ENCODE measurements at regions not wholly inside any gene's neighbourhood (a gene's known extent, or its start where the extent isn't known, plus 50 kb on each side); places are given as distances from the start of the nearest gene placed in this dataset.

DNA sequence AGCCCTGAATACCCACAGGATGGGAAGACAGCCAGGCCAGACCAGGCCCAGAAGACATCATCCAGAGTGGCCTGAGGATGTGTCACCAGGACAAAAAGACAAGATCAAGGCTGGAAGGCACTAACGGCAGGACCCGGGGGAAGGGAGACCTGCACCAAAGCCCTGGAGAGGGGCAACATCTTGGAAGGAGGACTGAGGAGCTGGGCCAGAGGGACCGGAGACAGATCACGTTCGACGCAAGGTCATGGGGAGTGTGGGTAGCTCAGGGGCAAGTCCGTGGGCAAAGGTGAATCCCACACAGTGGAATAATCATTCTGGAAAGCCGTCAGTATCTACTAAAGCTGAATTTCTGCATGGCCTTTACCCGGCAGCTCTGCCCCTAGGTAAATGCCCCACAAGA is 478.6 kb downstream of the MATN1 start:
- H3K27ac Mint-ChIP-seq (ENCODE audit: unreplicated experiment) = no peak overlapping the region
- no peaks in the 10 kb centered on the region for H3K27me3 Mint-ChIP-seq (ENCODE audit: unreplicated experiment)
- TF ChIP-seq, protein P1, sequence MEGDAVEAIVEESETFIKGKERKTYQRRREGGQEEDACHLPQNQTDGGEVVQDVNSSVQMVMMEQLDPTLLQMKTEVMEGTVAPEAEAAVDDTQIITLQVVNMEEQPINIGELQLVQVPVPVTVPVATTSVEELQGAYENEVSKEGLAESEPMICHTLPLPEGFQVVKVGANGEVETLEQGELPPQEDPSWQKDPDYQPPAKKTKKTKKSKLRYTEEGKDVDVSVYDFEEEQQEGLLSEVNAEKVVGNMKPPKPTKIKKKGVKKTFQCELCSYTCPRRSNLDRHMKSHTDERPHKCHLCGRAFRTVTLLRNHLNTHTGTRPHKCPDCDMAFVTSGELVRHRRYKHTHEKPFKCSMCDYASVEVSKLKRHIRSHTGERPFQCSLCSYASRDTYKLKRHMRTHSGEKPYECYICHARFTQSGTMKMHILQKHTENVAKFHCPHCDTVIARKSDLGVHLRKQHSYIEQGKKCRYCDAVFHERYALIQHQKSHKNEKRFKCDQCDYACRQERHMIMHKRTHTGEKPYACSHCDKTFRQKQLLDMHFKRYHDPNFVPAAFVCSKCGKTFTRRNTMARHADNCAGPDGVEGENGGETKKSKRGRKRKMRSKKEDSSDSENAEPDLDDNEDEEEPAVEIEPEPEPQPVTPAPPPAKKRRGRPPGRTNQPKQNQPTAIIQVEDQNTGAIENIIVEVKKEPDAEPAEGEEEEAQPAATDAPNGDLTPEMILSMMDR (IDR thresholded peaks at IDR 0.05; ENCODE audit: unreplicated experiment) = no peak
- no peak for DNase-seq (ENCODE audit: low spot score)
- peaks cover 22% of the 10 kb centered on the region for H3K4me1 Mint-ChIP-seq (ENCODE audit: unreplicated experiment)
- H3K36me3 Mint-ChIP-seq (ENCODE audit: low read depth, unreplicated experiment) = no peaks in the 10 kb centered on the region
- H3K4me3 Mint-ChIP-seq (ENCODE audit: unreplicated experiment) = no peak overlapping the region
- H3K9me3 Mint-ChIP-seq (ENCODE audit: unreplicated experiment) = no peaks in the 10 kb centered on the region

DNA sequence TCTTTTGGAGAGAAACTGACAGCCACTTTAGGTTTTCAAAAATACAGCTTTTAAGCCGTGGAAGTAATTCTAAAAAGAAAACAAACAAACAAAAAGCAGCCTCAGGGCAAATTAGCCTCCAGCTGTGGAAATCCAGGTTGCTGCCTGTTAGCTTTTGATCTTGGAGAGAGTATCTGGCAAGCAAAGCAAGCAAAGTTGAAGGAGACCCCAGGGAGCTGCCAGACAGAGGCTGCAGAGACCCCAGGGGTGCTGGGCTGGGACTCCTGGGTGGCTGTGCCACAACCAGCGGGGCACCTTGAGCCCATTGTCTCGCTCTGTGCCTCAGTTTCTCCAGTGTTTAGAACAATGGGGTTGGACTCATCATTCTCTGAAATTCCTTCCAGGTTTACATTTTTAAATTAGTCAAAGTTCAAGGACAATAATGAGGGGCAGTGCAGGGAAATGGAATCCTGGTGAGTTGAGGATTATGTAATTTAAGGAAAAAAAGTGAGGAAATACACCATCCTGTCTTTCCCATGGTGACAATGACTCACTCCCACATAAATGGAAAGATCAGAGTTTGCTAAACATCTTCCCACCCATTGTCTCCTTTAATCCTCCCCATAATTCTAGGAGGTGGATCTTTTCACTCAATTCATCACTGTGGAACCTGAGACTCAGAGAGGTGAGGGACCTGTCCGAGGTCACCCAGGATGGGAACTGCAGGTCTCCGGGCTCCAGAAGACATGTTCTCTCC is 480.5 kb downstream of the MATN1 start:
- H3K36me3 Mint-ChIP-seq (ENCODE audit: low read depth, unreplicated experiment) = no peaks in the 10 kb centered on the region
- H3K9me3 Mint-ChIP-seq (ENCODE audit: unreplicated experiment) = no peaks in the 10 kb centered on the region
- H3K4me1 Mint-ChIP-seq (ENCODE audit: unreplicated experiment) = peaks cover 22% of the 10 kb centered on the region
- H3K4me3 Mint-ChIP-seq (ENCODE audit: unreplicated experiment) = no peak overlapping the region
- no peak for DNase-seq (ENCODE audit: low spot score)
- TF ChIP-seq, protein P1 (IDR thresholded peaks at IDR 0.05; ENCODE audit: unreplicated experiment) = no peak
- H3K27ac Mint-ChIP-seq (ENCODE audit: unreplicated experiment) = no peak overlapping the region
- H3K27me3 Mint-ChIP-seq (ENCODE audit: unreplicated experiment) = no peaks in the 10 kb centered on the region

DNA sequence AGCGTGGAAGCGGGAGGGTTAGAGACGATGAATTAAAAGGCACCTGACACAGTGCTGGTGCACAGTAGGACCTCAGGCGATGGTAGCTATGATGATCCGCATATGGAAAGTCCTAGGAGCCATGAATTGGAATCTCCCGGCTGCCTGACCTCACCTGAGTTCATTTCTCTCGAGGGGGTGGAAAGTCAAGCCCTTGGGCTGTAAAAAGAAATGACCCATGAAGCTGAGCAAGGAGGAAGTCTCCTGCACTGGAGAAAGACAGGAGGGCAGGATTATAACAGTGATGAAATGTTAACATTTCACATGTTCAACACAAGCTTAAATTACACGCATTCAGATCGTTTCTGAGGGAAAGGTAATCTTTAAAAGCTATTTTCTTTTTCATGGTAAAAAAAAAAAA is 481.2 kb downstream of the MATN1 start:
- no peaks in the 10 kb centered on the region for H3K9me3 Mint-ChIP-seq (ENCODE audit: unreplicated experiment)
- DNase-seq (ENCODE audit: low spot score) = no peak
- H3K27me3 Mint-ChIP-seq (ENCODE audit: unreplicated experiment) = no peaks in the 10 kb centered on the region
- H3K4me1 Mint-ChIP-seq (ENCODE audit: unreplicated experiment) = peaks cover 22% of the 10 kb centered on the region
- H3K4me3 Mint-ChIP-seq (ENCODE audit: unreplicated experiment) = no peak overlapping the region
- H3K27ac Mint-ChIP-seq (ENCODE audit: unreplicated experiment) = no peak overlapping the region
- TF ChIP-seq, protein P1 (IDR thresholded peaks at IDR 0.05; ENCODE audit: unreplicated experiment) = no peak
- H3K36me3 Mint-ChIP-seq (ENCODE audit: low read depth, unreplicated experiment) = no peaks in the 10 kb centered on the region

DNA sequence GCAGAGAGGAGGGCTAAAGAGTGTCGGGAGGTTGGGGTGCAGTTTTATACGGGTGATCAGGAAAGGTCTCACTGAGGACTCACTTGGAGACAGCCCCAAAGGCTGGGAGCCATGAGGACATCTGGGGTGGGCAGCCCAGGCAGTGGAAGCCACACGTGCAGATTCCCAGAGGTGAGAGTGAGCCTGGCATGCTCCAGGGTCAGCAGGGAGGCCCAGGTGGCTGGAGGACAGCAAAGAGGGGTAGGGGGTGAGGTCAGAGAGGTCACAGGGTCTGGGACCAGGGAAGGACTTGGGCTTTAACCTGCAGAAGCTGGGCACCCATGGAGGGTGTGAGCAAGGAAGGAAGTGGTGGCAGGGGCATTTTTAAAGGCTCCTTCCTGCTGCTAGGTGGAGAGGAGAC is 481.7 kb downstream of the MATN1 start:
- no peak for DNase-seq (ENCODE audit: low spot score)
- Mint-ChIP-seq H3K27me3 (ENCODE audit: unreplicated experiment) (no peaks in the 10 kb centered on the region), H3K4me1 (ENCODE audit: unreplicated experiment) (peaks cover 22% of the 10 kb centered on the region), H3K4me3 (ENCODE audit: unreplicated experiment) (no peak overlapping the region), H3K27ac (ENCODE audit: unreplicated experiment) (no peak overlapping the region), H3K36me3 (ENCODE audit: low read depth, unreplicated experiment) (no peaks in the 10 kb centered on the region), H3K9me3 (ENCODE audit: unreplicated experiment) (no peaks in the 10 kb centered on the region)
- TF ChIP-seq, protein P1 (IDR thresholded peaks at IDR 0.05; ENCODE audit: unreplicated experiment) = no peak

DNA sequence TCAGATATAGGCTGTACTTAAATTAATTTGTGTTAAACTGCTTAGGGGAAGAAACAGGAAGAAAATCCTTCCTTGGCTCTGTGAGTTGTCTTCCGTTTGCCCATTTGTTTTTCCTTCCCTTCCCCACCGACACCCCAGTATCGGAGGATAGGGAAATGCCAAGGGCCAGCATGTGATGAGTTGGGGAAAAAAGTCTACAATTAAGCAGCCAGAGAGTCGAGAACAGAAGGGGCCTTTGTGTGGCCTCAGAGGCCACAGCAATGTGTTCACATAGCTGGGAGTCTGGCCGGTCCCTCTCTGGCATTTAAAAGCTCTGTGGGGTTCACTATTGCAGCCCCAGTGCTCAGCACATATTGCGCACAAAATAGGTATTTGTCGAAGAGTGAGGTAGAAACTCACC is 489.3 kb downstream of the MATN1 start:
- TF ChIP-seq, protein P1 (IDR thresholded peaks at IDR 0.05; ENCODE audit: unreplicated experiment) = no peak
- H3K27me3 Mint-ChIP-seq (ENCODE audit: unreplicated experiment) = peaks cover 3% of the 10 kb centered on the region
- H3K27ac Mint-ChIP-seq (ENCODE audit: unreplicated experiment) = no peak overlapping the region
- no peak overlapping the region for H3K4me3 Mint-ChIP-seq (ENCODE audit: unreplicated experiment)
- no peaks in the 10 kb centered on the region for H3K9me3 Mint-ChIP-seq (ENCODE audit: unreplicated experiment)
- H3K4me1 Mint-ChIP-seq (ENCODE audit: unreplicated experiment) = peaks cover 7% of the 10 kb centered on the region
- DNase-seq (ENCODE audit: low spot score) = no peak
- no peaks in the 10 kb centered on the region for H3K36me3 Mint-ChIP-seq (ENCODE audit: low read depth, unreplicated experiment)

All from endothelial cell (in vitro differentiated cells).